HG02623 (cell line): ENCODE measurements at regions not wholly inside any gene's neighbourhood (a gene's known extent, or its start where the extent isn't known, plus 50 kb on each side); places are given as distances from the start of the nearest gene placed in this dataset.
"Not testable (repeated sequence)": the region's sequence is repeated elsewhere in the genome, so short reads cannot be mapped to it uniquely, and the experiment has no call there.

ENCODE experiments used
- ATAC-seq: cut with Tn5 transposase; IDR thresholded peaks from one replicate; pipeline ENCODE4 v1.9.1; 2021; ENCODE audit warnings: moderate library complexity; ENCODE audit not compliant: unreplicated experiment

- ATAC-seq = no peak
Measured at GRCh38 chr10:36462194-36462593, 663.2 kb upstream of the ANKRD30A start.

DNA sequence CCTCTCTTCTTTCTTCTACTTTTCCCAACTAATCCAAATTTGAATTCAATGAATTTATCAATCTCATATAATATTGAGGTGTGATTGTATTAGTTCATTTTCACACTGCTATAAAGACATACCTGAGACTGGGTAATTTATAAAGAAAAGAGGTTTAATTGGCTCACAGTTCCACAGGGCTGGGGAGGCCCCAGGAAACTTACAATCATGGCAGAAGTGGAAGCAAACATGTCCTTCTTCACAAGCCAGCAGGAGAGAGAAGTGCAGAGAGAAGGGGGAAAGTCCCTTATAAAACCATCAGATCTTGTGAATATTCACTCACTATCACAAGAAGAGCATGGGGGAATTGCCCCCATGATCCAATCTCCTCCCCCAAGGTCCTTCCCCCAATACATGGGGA lies 667.0 kb upstream of the ANKRD30A start:
- not testable (repeated sequence) for ATAC-seq

DNA sequence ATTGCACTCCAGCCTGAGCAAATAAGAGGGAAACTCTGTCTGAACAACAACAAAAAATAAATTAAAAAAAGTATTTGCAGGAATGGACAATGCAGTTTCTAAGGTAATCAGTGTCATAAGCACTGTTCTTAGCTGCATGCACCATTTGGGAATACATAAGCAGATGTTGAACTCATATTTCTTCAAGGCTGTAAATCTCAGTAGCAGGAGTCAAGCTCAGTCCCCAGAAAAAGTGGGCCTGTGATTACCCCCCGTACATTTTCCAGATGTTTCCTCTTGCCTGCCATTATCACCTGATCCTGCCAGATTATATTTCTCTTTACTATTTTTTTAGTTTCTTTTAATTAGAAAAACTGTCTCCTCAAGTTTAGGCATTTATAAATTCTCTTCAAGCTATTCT lies 667.6 kb upstream of the ANKRD30A start:
- no peak for ATAC-seq

GRCh38 chr10:36455526-36456133 lies 669.8 kb upstream of the ANKRD30A start:
- ATAC-seq = no peak

DNA sequence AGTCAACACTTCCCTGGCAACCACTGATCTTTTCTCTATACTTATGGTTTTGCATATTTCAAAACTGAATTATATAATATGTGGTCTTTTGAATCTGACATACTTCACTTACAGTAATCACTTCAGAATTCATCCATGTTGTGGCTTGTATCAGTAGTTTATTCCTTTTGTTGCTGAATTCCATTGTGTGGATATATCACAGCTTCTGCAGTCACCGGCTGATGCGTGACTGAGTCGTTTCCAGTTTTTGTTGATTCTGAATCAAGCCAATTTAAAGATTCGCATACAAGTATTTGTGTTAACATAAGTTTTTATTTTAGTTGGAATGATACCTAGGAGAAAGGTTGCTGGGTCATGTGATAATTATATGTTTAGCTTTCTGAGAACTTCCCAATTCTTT lies 672.5 kb upstream of the ANKRD30A start:
- no peak for ATAC-seq

- ATAC-seq = no peak
Measured at GRCh38 chr10:36451391-36451970, 673.9 kb upstream of the ANKRD30A start.

DNA sequence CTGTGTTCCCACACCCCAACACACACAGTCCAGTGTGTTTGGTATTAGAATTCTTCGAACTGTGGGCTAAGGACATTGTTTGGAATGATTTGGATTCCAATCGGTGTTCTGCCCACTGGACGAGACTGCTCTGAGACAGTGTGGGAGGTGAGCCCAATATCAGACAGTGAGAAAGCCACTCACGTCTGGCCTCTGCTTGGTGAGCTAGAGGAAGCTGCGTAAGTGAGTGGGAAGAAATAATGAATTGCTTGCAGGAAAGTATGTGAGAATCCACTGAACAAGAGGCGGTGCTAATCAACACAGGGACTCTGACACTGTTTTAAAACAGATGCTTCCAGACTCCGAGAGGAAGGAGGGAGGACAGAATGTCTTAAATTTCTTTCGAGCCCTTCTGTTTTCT lies 675.0 kb upstream of the ANKRD30A start:
- no peak for ATAC-seq

DNA sequence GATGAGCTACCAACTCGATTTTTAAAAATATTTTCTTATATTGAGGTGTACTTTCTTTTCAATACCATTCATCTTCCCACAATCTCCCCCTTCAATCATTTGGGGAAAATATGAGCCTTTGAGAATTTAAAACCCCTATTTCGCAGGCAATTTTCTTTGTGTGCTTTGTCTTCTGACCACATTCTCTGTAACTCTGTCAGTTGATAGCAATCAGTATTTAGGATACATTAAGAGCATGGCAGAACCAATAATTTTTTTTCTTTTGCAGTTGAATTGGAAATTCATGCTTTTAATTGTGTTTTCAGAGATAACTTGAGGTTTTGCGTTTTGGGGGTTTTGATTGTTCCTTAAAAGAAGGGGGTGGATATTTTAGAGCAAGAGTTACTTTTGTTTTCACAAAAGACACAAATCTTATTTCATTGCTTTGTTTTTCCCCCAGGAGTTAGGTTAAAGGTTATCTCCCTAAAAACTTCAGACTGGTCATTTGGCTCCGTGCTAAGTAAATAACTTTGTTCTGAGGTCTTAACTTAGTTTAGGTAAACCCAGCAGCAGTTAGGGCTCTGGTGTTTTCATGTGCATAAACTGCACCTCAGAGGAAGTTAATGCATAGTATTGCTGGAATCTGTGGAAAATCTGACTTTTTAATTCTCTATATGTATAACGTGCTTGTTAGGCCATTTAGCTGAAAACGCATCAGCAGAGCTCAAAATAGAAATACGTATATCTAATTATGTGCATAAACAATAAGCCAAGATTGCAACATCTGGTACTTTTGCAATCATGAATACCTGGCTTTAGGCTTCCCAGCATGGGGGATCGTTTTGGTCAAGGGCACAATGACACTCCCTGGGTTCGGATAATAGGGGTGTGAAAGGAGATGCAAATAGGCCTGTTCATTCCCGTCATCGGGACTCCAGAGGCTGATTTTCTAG lies 676.4 kb upstream of the ANKRD30A start:
- no peak for ATAC-seq

GRCh38 chr10:36446881-36447280 lies 678.5 kb upstream of the ANKRD30A start:
- ATAC-seq = no peak

DNA sequence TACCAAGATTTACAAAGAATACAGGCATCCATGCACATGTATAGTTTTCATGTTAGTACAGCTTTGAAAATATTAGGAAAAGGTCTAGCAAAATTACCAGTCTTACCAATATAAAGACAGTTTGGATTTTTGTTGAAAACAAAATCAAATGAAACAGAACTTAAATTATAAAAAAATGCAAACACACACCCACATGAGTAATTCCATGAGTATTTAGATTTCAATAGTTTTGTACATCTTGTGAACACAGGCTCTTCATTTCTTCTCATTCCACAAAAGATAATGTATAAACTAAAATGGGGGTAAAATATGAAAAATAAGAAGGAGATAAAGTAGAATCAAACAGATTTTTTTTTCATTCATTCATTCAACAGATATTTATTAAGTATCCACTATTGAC lies 682.2 kb upstream of the ANKRD30A start:
- no peak for ATAC-seq

GRCh38 chr10:36441557-36441956 lies 683.8 kb upstream of the ANKRD30A start:
- ATAC-seq = no peak

- ATAC-seq = no peak
Measured at GRCh38 chr10:36440539-36440938, 684.9 kb upstream of the ANKRD30A start.

- no peak for ATAC-seq
Measured at GRCh38 chr10:36437367-36437766, 688.0 kb upstream of the ANKRD30A start.

GRCh38 chr10:36428507-36428906 lies 696.9 kb upstream of the ANKRD30A start:
- ATAC-seq = no peak

DNA sequence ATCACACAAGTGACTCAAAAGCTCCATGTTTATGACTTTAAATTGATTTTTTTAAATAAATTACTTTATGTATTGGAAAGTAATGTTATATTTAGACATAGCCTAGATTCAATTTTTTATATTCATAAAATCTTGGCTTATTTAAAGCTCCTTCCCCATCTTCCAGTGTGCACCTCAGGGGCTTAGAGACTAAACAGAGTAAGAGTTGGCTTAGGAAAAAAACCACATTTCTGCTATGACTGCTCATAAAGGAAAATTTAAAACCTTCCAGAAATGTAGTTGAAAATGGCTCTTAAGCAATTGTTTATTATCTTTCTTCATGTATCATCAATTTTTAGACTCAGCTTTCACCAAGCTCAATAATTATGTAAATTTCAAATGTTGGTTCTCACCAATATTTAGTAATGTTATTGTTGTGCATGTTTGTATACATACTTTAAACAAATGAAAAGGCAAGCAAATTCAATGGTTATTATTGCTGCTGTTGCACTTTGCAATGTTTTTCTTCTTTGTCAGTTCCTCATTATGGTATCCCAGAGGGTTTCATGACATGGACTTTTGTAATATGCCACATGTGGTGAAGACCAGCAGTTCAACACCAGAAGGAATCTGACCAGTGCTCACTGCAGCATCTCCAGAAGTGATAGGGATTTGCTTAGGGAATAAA lies 700.1 kb upstream of the ANKRD30A start:
- no peak for ATAC-seq

DNA sequence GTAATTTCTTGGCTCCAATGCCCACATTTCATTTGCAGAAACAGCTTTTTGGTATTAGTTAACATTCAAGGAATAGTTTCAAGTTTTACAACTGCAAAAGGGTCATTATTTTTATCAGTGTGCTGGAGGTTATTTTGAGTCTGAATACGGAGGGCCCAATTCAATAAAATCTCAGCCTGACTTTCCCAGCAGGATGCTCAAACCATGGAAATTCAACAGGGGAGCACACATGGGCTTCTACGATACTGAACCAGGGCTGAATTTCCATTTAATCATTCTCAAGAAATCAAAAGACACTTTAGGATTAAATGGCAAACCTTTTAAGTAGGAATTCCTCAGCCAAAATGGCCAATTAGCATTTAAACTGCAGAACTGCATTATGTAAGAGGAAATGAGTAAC lies 700.9 kb upstream of the ANKRD30A start:
- ATAC-seq = no peak

GRCh38 chr10:36423821-36424248 lies 701.6 kb upstream of the ANKRD30A start:
- ATAC-seq = no peak

DNA sequence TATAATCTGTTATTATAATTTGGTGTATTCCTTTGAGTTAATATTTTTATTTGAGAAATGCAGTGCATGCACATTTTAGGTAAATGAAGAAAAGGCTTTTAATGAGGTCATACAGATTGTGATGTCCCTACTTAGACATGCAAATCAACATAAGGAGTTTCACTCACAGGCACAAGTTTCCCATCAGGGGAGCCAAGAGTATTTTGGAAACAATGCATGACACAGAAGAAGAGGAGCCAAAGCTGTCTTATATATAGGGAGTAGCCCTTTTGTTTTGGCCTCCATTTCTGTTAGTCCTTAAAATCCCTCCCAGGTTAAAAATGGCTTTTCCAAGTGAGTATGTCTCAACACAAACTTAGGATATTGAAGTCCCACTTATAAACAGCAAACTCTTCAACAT lies 703.4 kb upstream of the ANKRD30A start:
- ATAC-seq = no peak

GRCh38 chr10:36416513-36416912 lies 708.9 kb upstream of the ANKRD30A start:
- no peak for ATAC-seq

DNA sequence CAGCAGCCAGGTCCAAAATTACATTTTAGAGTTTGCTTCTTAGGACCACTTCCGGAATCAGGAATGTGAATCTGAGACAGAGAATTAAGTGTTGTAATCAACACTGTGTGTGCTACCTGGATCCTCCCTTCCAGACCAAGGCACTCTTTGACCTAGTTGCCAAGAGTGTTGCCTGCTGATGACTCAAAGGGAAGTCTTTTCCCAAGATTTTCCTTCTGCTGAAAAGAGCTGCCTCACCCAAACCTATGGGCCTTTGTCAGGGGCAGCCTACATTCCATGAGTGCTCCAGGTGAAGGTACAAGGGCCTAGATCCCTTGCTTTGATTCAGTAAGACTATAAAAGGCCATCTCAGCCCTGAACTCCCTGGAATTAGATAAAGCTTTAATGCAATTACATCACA lies 712.5 kb upstream of the ANKRD30A start:
- no peak for ATAC-seq

GRCh38 chr10:36400238-36400637 lies 725.2 kb upstream of the ANKRD30A start:
- not testable (repeated sequence) for ATAC-seq
